IMR-90 (cell line): ENCODE measurements at regions not wholly inside any gene's neighbourhood (a gene's known extent, or its start where the extent isn't known, plus 50 kb on each side); places are given as distances from the start of the nearest gene placed in this dataset.

Experiments
- ATAC-seq: fragments of 200-7000 bp; cut with Tn5 transposase; 2 replicates; pipeline ENCODE4 v1.9.1; 2020; ENCODE audit warnings: low read depth, mild to moderate bottlenecking, moderate library complexity
- BruUV-seq: library from RNA; stranded (reverse); fragments of 400-500 nt; replicated peaks from 2 replicates; lab custom pipeline; 2021; lab: Mats Ljungman, UMichigan
- CTCF ChIA-PET: fragments of 300-600 bp; formaldehyde crosslinking; extraction: SDS; loops from one replicate; lab custom pipeline; 2021; ENCODE audit warnings: antibody characterized with exemption; lab: Yijun Ruan, JAX
- POLR2A ChIA-PET: fragments of 300-600 bp; sonication (Branson Sonifier 250); formaldehyde crosslinking; loops from one replicate; lab custom pipeline; 2022; ENCODE audit warnings: antibody characterized with exemption; ENCODE audit not compliant: unreplicated experiment; lab: Charles Lee
- DNase-seq: peaks from one replicate; pipeline ENCODE4 v3.0.0; 2013
- H2AFZ ChIP-seq: replicated peaks from 2 replicates; pipeline ENCODE3; 2013; ENCODE audit warnings: low read length, mild to moderate bottlenecking; ENCODE audit not compliant: poor library complexity
- H2AK5ac ChIP-seq: 2 replicates; pipeline ENCODE4 v1.6.1; 2013; ENCODE audit warnings: low read depth, low read length, inconsistent platforms
- H2AK9ac ChIP-seq: replicated peaks from 2 replicates; pipeline ENCODE3; 2013; ENCODE audit warnings: mild to moderate bottlenecking, low read depth, low read length, moderate library complexity; ENCODE audit not compliant: poor library complexity
- H2BK120ac ChIP-seq: 2 replicates; pipeline ENCODE4 v1.6.1; 2013; ENCODE audit warnings: low read depth, low read length, inconsistent platforms
- H2BK15ac ChIP-seq: 3 replicates; pipeline ENCODE4 v1.6.1; 2013; ENCODE audit warnings: low read depth, low read length, inconsistent platforms
- H2BK20ac ChIP-seq: 2 replicates; pipeline ENCODE4 v1.6.1; 2013; ENCODE audit warnings: low read depth, mild to moderate bottlenecking, inconsistent platforms, low read length, moderate library complexity
- H2BK5ac ChIP-seq: 2 replicates; pipeline ENCODE4 v1.6.1; 2013; ENCODE audit warnings: mild to moderate bottlenecking, low read depth, low read length, inconsistent platforms; ENCODE audit not compliant: poor library complexity, severe bottlenecking
- H3K14ac ChIP-seq: replicated peaks from 2 replicates; pipeline ENCODE4 v1.6.1; 2013; ENCODE audit warnings: low read depth, low read length, inconsistent platforms
- H3K18ac ChIP-seq: 2 replicates; pipeline ENCODE4 v1.6.1; 2013; ENCODE audit warnings: low read depth, low read length, control low read depth
- H3K23ac ChIP-seq: 2 replicates; pipeline ENCODE4 v1.6.1; 2013; ENCODE audit warnings: low read depth, low read length, inconsistent platforms
- H3K27ac ChIP-seq: 2 replicates; pipeline ENCODE4 v1.5.1; 2013; ENCODE audit warnings: mild to moderate bottlenecking, control low read depth, low read length; ENCODE audit not compliant: insufficient read depth
- H3K27me3 ChIP-seq: 2 replicates; pipeline ENCODE4 v1.6.1; 2013; ENCODE audit warnings: low read length; ENCODE audit not compliant: control insufficient read depth, insufficient read depth
- H3K36me3 ChIP-seq: 2 replicates; pipeline ENCODE4 v1.6.1; 2013; ENCODE audit warnings: low read length, mixed read lengths; ENCODE audit not compliant: control insufficient read depth, insufficient read depth
- H3K4ac ChIP-seq: 2 replicates; pipeline ENCODE4 v1.6.1; 2013; ENCODE audit warnings: low read depth, low read length, inconsistent platforms
- H3K4me1 ChIP-seq: 2 replicates; pipeline ENCODE4 v1.6.1; 2013; ENCODE audit warnings: low read length, mixed read lengths; ENCODE audit not compliant: control insufficient read depth, insufficient read depth
- H3K4me2 ChIP-seq: 2 replicates; pipeline ENCODE4 v1.6.1; 2013; ENCODE audit warnings: low read depth, mild to moderate bottlenecking, control low read depth, low read length, moderate library complexity
- H3K4me3 ChIP-seq: 2 replicates; pipeline ENCODE4 v1.5.1; 2013; ENCODE audit warnings: low read depth, mild to moderate bottlenecking, control low read depth, low read length, moderate library complexity; ENCODE audit not compliant: insufficient read depth
- H3K56ac ChIP-seq: 2 replicates; pipeline ENCODE4 v1.6.1; 2013; ENCODE audit warnings: low read length, inconsistent platforms; ENCODE audit not compliant: insufficient read depth; ENCODE audit errors: extremely low read depth
- H3K79me1 ChIP-seq, 2 experiments: 2 replicates each; pipeline ENCODE4 v1.6.1; 2013; ENCODE audit warnings: low read length in 2 of 2, inconsistent platforms in 1 of 2, low read depth in 1 of 2
- H3K9ac ChIP-seq: 2 replicates; pipeline ENCODE4 v1.6.1; 2013; ENCODE audit warnings: low read depth, low read length, control low read depth
- H3K9me1 ChIP-seq: 2 replicates; pipeline ENCODE4 v1.6.1; 2013; ENCODE audit warnings: low read length, inconsistent platforms; ENCODE audit not compliant: insufficient read depth
- H3K9me3 ChIP-seq: 2 replicates; pipeline ENCODE4 v1.6.1; 2013; ENCODE audit warnings: low read length; ENCODE audit not compliant: control insufficient read depth, insufficient read depth
- H4K20me1 ChIP-seq: 2 replicates; pipeline ENCODE4 v1.6.1; 2013; ENCODE audit warnings: low read length, inconsistent platforms; ENCODE audit not compliant: insufficient read depth
- H4K5ac ChIP-seq: 2 replicates; pipeline ENCODE4 v1.6.1; 2013; ENCODE audit warnings: mild to moderate bottlenecking, low read depth, low read length, control low read depth
- H4K8ac ChIP-seq, 2 experiments: 2 replicates each; pipeline ENCODE4 v1.6.1; 2013; ENCODE audit warnings: low read depth in 2 of 2, low read length in 2 of 2, control low read depth in 1 of 2, inconsistent platforms in 1 of 2
- H4K91ac ChIP-seq: 2 replicates; pipeline ENCODE4 v1.6.1; 2013; ENCODE audit warnings: low read depth, low read length, inconsistent platforms; ENCODE audit not compliant: insufficient read depth
- ELK1 ChIP-seq: fragments of 150-350 bp; IDR thresholded peaks from 2 replicates; pipeline ENCODE4 v1.6.1; 2016; ENCODE audit warnings: low read depth, mild to moderate bottlenecking, low read length, moderate library complexity, borderline replicate concordance
- MAFK ChIP-seq: IDR thresholded peaks from 2 replicates; pipeline ENCODE4 v1.6.1; 2012; ENCODE audit warnings: low read depth, low read length, improper control_type of control experiment
- NFE2L2 ChIP-seq: fragments of 150-350 bp; IDR thresholded peaks from 2 replicates; pipeline ENCODE4 v1.6.1; 2016; ENCODE audit warnings: low read depth, mild to moderate bottlenecking, low read length
- POLR2A ChIP-seq: IDR thresholded peaks from 2 replicates; pipeline ENCODE4 v1.6.1; 2012; ENCODE audit warnings: mild to moderate bottlenecking, low read depth, low read length
- RAD21 ChIP-seq: IDR thresholded peaks from 2 replicates; pipeline ENCODE4 v1.6.1; 2012; ENCODE audit warnings: low read length, improper control_type of control experiment
- RCOR1 ChIP-seq: IDR thresholded peaks from 2 replicates; pipeline ENCODE4 v1.6.1; 2012; ENCODE audit warnings: mild to moderate bottlenecking, low read length, improper control_type of control experiment; ENCODE audit not compliant: insufficient replicate concordance
- WGBS, 2 experiments: methylation state at CpG; one replicate each; pipeline versions ENCODE4 v1.1.5 to v1.1.7; 2013; ENCODE audit warnings: missing lambda C conversion rate in 2 of 2; ENCODE audit not compliant: insufficient read length in 1 of 2; ENCODE audit errors: extremely low coverage in 2 of 2; 5-methylcytosine and 5-hydroxymethylcytosine counted together
- dilution Hi-C: fragments of 300-500 bp; cut with HindIII; formaldehyde crosslinking; loops from one replicate; pipeline ENCODE4 v1.14.3; 2018; ENCODE audit warnings: low sequenced_read_pairs; ENCODE audit not compliant: unreplicated experiment
- in situ Hi-C: fragments of 300-500 bp; cut with MboI; formaldehyde crosslinking; loops from 3 replicates; pipeline ENCODE4 v1.14.3; 2019; ENCODE audit warnings: low sequenced_read_pairs, inconsistent platforms, mixed read lengths
- intact Hi-C: fragments of 100-400 bp; cut with micrococcal nuclease; formaldehyde crosslinking; loops from 2 replicates; pipeline ENCODE4 v1.10.0; 2022
- TF ChIP-seq, protein P1 (sequence below): conservative IDR thresholded peaks from 2 replicates; pipeline ENCODE4 v1.5.1; 2012; ENCODE audit warnings: mild to moderate bottlenecking, low read depth, low read length, improper control_type of control experiment

- no peak overlapping the region for H2BK20ac ChIP-seq
- no peak for ATAC-seq
- dilution Hi-C loops = no loop called here
- H2AFZ ChIP-seq = no peak overlapping the region
- no peaks in the 10 kb centered on the region for H3K9me1 ChIP-seq
- no peak overlapping the region for H3K27ac ChIP-seq
- H4K8ac ChIP-seq = no peak overlapping the region
- no peak overlapping the region for H2AK5ac ChIP-seq
- H3K56ac ChIP-seq = no peak overlapping the region
- no peaks in the 10 kb centered on the region for H4K20me1 ChIP-seq
- H3K79me1 ChIP-seq = no peaks in the 10 kb centered on the region
- no peak overlapping the region for H3K4me2 ChIP-seq
- no peak overlapping the region for H3K18ac ChIP-seq
- no CpG with 5 or more reads among the region's 3 CpGs for WGBS, 2 experiments
- no peak overlapping the region for H2BK5ac ChIP-seq
- no peak overlapping the region for H3K23ac ChIP-seq
- DNase-seq = no peak
- ChIA-PET POLR2A (no interaction called here), CTCF (interaction anchor here (0.6 kb wide), 1 partner anchor 88 kb away, joined by 7 read pairs; no protein-coding TSS in a partner anchor)
- H4K91ac ChIP-seq = no peak overlapping the region
- H3K9me3 ChIP-seq = peaks cover 5% of the 10 kb centered on the region; the same call in 1 of the 2 replicates
- no peak overlapping the region for H3K14ac ChIP-seq
- no TSS peak for BruUV-seq
- H3K4me1 ChIP-seq = peaks cover 6% of the 10 kb centered on the region
- no peak overlapping the region for H2AK9ac ChIP-seq
- no peak overlapping the region for H3K9ac ChIP-seq
- H4K5ac ChIP-seq = no peak overlapping the region
- intact Hi-C loops = no loop called here
- TF ChIP-seq, protein P1, sequence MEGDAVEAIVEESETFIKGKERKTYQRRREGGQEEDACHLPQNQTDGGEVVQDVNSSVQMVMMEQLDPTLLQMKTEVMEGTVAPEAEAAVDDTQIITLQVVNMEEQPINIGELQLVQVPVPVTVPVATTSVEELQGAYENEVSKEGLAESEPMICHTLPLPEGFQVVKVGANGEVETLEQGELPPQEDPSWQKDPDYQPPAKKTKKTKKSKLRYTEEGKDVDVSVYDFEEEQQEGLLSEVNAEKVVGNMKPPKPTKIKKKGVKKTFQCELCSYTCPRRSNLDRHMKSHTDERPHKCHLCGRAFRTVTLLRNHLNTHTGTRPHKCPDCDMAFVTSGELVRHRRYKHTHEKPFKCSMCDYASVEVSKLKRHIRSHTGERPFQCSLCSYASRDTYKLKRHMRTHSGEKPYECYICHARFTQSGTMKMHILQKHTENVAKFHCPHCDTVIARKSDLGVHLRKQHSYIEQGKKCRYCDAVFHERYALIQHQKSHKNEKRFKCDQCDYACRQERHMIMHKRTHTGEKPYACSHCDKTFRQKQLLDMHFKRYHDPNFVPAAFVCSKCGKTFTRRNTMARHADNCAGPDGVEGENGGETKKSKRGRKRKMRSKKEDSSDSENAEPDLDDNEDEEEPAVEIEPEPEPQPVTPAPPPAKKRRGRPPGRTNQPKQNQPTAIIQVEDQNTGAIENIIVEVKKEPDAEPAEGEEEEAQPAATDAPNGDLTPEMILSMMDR = no peak
- TF ChIP-seq RCOR1 (no peak), ELK1 (no peak), MAFK (no peak), RAD21 (no peak), NFE2L2 (no peak), POLR2A (no peak)
- no peak overlapping the region for H2BK120ac ChIP-seq
- H3K36me3 ChIP-seq = no peaks in the 10 kb centered on the region
- H3K4ac ChIP-seq = no peak overlapping the region
- H3K4me3 ChIP-seq = no peak overlapping the region
- H3K27me3 ChIP-seq = 0 out of 2 replicates have a peak, but pooled peaks cover 2% of the 10 kb centered on the region
- in situ Hi-C loops = no loop called here
- H2BK15ac ChIP-seq = no peak overlapping the region
Observed at GRCh38 chr13:95360052-95360451, 58.8 kb upstream of the ABCC4 start.
